ENCODE measurements at regions not wholly inside any gene's neighbourhood (a gene's known extent, or its start where the extent isn't known, plus 50 kb on each side); places are given as distances from the start of the nearest gene placed in this dataset.

- TF ChIP-seq, protein P1, sequence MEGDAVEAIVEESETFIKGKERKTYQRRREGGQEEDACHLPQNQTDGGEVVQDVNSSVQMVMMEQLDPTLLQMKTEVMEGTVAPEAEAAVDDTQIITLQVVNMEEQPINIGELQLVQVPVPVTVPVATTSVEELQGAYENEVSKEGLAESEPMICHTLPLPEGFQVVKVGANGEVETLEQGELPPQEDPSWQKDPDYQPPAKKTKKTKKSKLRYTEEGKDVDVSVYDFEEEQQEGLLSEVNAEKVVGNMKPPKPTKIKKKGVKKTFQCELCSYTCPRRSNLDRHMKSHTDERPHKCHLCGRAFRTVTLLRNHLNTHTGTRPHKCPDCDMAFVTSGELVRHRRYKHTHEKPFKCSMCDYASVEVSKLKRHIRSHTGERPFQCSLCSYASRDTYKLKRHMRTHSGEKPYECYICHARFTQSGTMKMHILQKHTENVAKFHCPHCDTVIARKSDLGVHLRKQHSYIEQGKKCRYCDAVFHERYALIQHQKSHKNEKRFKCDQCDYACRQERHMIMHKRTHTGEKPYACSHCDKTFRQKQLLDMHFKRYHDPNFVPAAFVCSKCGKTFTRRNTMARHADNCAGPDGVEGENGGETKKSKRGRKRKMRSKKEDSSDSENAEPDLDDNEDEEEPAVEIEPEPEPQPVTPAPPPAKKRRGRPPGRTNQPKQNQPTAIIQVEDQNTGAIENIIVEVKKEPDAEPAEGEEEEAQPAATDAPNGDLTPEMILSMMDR (IDR thresholded peaks at IDR 0.05 in 4 of 5, conservative IDR thresholded peaks at IDR 0.05 in 1 of 5): no peak
- no peak for TF ChIP-seq POLR2A (IDR thresholded peaks at IDR 0.05)
These were observed 56.9 kb upstream of the PRPS1 start for GRCh38 chrX:107571296-107571998.
